GM18508 (cell line): ENCODE measurements at regions not wholly inside any gene's neighbourhood (a gene's known extent, or its start where the extent isn't known, plus 50 kb on each side); places are given as distances from the start of the nearest gene placed in this dataset.
A peak's percentile ranks its signal among the peaks of the same experiment; 100 is the strongest.

Source experiments
- ATAC-seq: cut with Tn5 transposase; IDR thresholded peaks from one replicate; pipeline ENCODE4 v1.9.1; 2021; ENCODE audit warnings: moderate number of reproducible peaks; ENCODE audit not compliant: insufficient read depth, unreplicated experiment

- ATAC-seq, result no peak
These were observed 205.0 kb upstream of the E2F8 start for GRCh38 chr11:19445771-19446170.

DNA sequence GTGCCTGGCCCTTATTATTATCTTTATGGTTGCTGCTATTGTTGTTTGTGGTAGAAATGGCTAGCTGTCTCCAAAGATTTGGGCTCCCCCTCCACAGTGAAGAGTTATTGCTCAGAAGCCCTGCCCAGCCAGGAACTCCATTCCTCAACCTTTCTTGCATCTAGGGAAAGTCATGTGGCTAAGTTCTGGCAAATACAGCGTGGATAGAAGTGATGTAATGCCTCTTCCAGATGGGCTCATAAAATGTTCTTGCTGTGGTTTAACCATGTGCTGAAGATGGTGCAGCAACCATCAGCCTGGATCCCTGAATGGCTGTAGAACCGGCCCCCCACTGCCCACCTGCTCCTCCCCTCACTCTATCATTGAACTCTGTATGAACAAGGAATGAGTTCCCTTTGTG, 203.5 kb upstream of the E2F8 start:
- ATAC-seq, result no peak

- no peak for ATAC-seq
These were observed 201.8 kb upstream of the E2F8 start for GRCh38 chr11:19442554-19442910.

GRCh38 chr11:19441752-19442553, 201.2 kb upstream of the E2F8 start:
- ATAC-seq, result peak; percentile 95

DNA sequence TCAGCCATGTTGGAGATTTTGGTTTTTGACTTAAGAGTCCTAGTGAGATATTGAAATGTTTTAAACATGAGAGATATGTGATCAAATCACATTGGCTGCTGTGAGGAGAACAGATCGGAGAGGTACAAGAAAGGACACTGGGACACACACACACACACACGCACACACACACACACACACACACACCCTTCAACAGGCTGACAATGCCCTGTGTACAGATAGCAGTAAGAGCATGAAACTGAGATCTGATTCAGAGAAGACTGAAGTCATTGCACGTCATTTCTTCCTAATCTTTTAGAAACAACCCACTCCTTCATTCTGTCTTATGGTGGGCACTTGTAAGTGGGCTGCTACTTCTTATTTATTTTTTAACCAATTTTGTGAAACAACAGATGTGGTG, 200.5 kb upstream of the E2F8 start:
- no peak for ATAC-seq

DNA sequence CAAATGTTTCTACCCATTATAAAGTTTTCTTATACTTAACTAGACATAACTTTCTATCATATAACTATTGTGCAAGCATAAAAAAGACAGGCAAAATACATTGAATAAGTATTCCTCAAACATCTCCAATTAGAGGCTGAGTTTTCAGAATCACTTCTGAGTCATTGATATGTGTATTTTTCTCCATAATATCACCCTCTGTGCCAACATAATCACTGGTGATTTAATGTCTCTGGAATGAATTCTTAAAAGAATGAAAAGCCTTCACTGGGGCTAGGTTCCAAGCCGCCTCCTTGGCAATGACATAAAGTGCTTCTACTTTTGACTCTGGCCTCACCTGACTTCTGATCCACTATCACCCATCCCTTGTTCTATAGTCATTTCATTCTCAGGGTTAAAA, 197.0 kb upstream of the E2F8 start:
- ATAC-seq, result no peak

DNA sequence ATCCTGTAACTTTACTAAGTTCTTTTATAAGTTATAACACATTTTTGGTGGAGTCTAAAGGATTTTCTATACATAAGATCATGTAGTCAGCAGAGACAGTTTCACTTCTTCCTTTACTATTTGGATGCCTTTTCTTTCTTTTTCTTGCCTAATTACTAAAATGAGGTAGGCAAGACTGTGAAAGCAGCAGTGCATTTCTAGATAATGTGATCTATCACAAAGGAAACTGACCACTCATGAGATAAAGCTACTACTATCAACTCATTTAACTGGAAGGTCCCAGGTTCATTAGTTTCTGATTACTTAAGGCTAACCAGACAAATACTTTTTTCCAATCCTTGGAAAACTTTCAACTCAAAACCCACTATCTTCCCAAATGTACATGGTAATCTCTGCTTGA, 196.2 kb upstream of the E2F8 start:
- ATAC-seq, result no peak

GRCh38 chr11:19435306-19435989, 194.7 kb upstream of the E2F8 start:
- ATAC-seq, result no peak

GRCh38 chr11:19433791-19434190, 193.0 kb upstream of the E2F8 start:
- ATAC-seq, result no peak

GRCh38 chr11:19433367-19433766, 192.6 kb upstream of the E2F8 start:
- ATAC-seq, result peak; percentile 51

GRCh38 chr11:19432370-19433061, 191.8 kb upstream of the E2F8 start:
- ATAC-seq, result peak; percentile 37

GRCh38 chr11:19430754-19431398, 190.1 kb upstream of the E2F8 start:
- ATAC-seq, result no peak

- no peak for ATAC-seq
These were observed 189.6 kb upstream of the E2F8 start for GRCh38 chr11:19430346-19430745.

DNA sequence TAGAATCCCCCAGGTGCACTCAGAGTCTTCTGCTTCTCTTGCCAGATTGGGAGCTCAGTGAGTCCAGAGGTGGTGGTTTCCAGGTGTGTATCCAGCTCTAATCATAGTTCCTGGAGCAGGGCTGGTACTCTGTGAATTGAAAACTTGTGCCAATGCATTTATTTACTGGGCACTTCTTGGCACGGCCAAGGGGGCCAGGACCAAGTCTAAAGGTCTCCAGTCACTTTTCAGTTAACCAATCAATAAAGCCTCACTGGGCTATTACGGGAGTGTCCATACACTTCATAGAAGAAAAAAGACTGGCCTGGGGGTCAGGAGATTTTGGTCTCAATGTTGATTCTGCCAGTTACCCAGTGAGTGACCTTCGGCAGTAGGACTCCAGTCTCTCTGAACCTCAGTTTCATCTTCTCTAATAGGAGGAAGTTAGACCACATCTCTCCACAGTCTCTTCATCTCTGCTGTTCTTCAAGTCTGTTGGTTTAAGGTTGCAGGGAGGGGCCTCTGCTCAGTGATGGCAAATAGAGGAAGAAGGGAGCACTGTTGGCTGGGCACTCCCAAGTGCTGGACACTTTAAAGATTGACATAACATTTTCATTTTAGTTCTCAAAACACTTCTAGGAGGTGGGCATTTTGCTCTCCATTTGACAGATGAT, 188.5 kb upstream of the E2F8 start:
- no peak for ATAC-seq

- no peak for ATAC-seq
These were observed 187.7 kb upstream of the E2F8 start for GRCh38 chr11:19428206-19429002.

GRCh38 chr11:19426756-19427403, 186.1 kb upstream of the E2F8 start:
- ATAC-seq, result no peak

DNA sequence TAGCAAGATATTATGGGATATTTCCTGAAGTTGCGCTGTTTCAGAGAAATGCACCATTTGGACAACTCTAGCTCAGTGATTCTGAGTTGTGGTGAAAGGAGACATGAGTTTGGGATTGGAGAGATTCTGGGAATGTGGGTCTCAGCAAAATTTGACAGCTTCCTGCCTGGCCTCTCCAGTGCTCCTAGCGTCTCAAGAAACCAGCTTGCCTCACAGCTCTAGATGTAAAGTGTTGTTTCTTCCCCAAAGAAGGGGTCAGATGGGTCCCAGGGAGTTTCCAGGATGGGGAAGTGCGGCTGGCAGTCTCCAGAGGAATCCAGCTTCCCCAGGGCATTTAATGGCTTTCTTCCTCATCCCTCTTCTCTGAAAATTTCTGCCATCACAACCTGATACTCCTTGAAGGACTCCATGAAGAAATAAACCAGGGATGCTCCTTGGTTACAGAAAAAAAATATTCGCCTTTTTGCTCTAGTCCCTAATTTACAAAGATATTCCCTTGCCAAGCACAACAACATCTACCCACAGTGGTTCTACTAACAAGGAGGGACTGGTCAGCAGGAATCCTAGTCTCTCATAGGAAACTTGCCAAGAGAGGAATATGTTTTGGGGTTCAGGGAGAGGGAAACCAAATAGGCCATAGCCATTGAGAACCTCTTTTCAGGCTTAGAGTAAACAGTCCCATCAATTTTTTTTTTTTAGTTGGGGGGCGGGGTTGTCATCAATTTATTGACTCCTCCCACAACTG, 185.4 kb upstream of the E2F8 start:
- ATAC-seq, result no peak

DNA sequence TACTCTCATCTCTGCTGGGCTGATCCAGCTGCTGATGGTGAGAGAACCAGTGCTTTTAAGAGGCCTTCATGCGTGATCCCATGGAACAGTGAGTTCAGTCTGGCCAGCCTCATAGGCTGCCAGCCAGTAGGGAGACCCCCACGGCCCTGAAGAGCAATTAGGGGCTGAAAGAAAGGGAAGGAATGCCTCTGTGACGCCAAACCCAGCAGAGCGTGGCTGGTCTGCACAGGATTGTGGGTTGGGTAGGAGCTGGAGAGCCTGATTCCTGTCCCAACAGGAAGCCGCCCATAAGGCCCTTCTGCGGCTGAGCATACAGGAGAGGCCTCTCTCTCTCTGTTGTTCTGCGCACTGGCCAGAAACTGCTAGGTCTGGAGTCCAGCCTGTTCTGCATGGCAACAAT, 181.5 kb upstream of the E2F8 start:
- ATAC-seq, result no peak
